Caco-2 (cell line): ENCODE measurements at regions not wholly inside any gene's neighbourhood (a gene's known extent, or its start where the extent isn't known, plus 50 kb on each side); places are given as distances from the start of the nearest gene placed in this dataset.

Source experiments
- BruUV-seq: library from RNA; stranded (reverse); fragments of 400-500 nt; replicated peaks from 2 replicates; lab custom pipeline; 2021; lab: Mats Ljungman, UMichigan
- CTCF ChIA-PET: fragments of 300-600 bp; sonication (Branson Sonifier 250); formaldehyde crosslinking; loops from one replicate; lab custom pipeline; 2022; ENCODE audit warnings: antibody characterized with exemption; lab: Charles Lee
- POLR2A ChIA-PET: fragments of 300-600 bp; sonication (Branson Sonifier 250); formaldehyde crosslinking; loops from one replicate; lab custom pipeline; 2022; ENCODE audit warnings: antibody characterized with exemption; lab: Charles Lee
- DNase-seq, 2 experiments: peaks; one replicate each; pipeline versions ENCODE4 v3.0.0 to v3.0.0-alpha.2; 2020 to 2022
- H3K27me3 ChIP-seq: replicated peaks from 2 replicates; pipeline ENCODE4 v1.6.0; 2011; ENCODE audit warnings: low read length; ENCODE audit not compliant: control insufficient read depth, insufficient read depth
- H3K36me3 ChIP-seq: 2 replicates; pipeline ENCODE4 v1.5.1; 2011; ENCODE audit warnings: low read length; ENCODE audit not compliant: control insufficient read depth, insufficient read depth
- H3K4me1 ChIP-seq: fragments of 250-450 bp; sonication (Bioruptor Pico); 2 replicates; pipeline ENCODE4 v1.5.1; 2020; ENCODE audit warnings: mild to moderate bottlenecking
- H3K4me3 ChIP-seq: 2 replicates; pipeline ENCODE4 v1.5.1; 2011; ENCODE audit warnings: low read depth, mild to moderate bottlenecking, control low read depth, low read length
- H3K9me3 ChIP-seq: fragments of 250-450 bp; sonication (Bioruptor Pico); 2 replicates; pipeline ENCODE4 v1.5.1; 2020; ENCODE audit warnings: mild to moderate bottlenecking, moderate library complexity
- H3K27ac Mint-ChIP-seq: one replicate; pipeline ENCODE4 v1.8.0; 2022; ENCODE audit warnings: mixed read lengths; ENCODE audit not compliant: unreplicated experiment
- H3K27me3 Mint-ChIP-seq: one replicate; pipeline ENCODE4 v1.8.0; 2022; ENCODE audit warnings: mixed read lengths; ENCODE audit not compliant: insufficient read depth, unreplicated experiment
- H3K36me3 Mint-ChIP-seq: one replicate; pipeline ENCODE4 v1.8.0; 2022; ENCODE audit warnings: mild to moderate bottlenecking, mixed read lengths; ENCODE audit not compliant: insufficient read depth, unreplicated experiment
- H3K4me1 Mint-ChIP-seq: one replicate; pipeline ENCODE4 v1.8.0; 2022; ENCODE audit warnings: low read depth, mixed read lengths; ENCODE audit not compliant: unreplicated experiment
- H3K4me3 Mint-ChIP-seq: one replicate; pipeline ENCODE4 v1.8.0; 2022; ENCODE audit warnings: mild to moderate bottlenecking, moderate library complexity, mixed read lengths; ENCODE audit not compliant: unreplicated experiment
- H3K9me3 Mint-ChIP-seq: one replicate; pipeline ENCODE4 v1.8.0; 2022; ENCODE audit warnings: mixed read lengths; ENCODE audit not compliant: unreplicated experiment
- CTCF ChIP-seq, 2 experiments: fragments of 200-600 bp in 1 of 2; IDR thresholded peaks; 1 replicate in 1 of 2; 2 replicates in 1 of 2; pipeline versions ENCODE4 v1.5.1 to v1.8.0; 2011 to 2022; ENCODE audit warnings: antibody characterized with exemption in 1 of 2, control low read depth in 1 of 2, inconsistent platforms in 1 of 2, low read depth in 1 of 2, low read length in 1 of 2, mild to moderate bottlenecking in 1 of 2, moderate library complexity in 1 of 2; ENCODE audit not compliant: insufficient read depth in 1 of 2, severe bottlenecking in 1 of 2, unreplicated experiment in 1 of 2
- intact Hi-C: fragments of 100-400 bp; cut with micrococcal nuclease; formaldehyde crosslinking; loops from one replicate; pipeline ENCODE4 v1.10.0; 2022; ENCODE audit not compliant: unreplicated experiment

- BruUV-seq, result no TSS peak
These were observed 605.1 kb downstream of the PSAT1 start for GRCh38 chr9:78902051-78902450.

GRCh38 chr9:78903581-78903980 lies 606.7 kb downstream of the PSAT1 start:
- no peak for TF ChIP-seq CTCF (IDR thresholded peaks at IDR 0.05; ENCODE audit: insufficient read depth in 1 of 2, low read depth in 1 of 2, low read length in 1 of 2, severe bottlenecking in 1 of 2, unreplicated experiment in 1 of 2)
- H3K27me3 Mint-ChIP-seq, result no peaks in the 10 kb centered on the region
- H3K36me3 Mint-ChIP-seq, result no peaks in the 10 kb centered on the region
- POLR2A ChIA-PET, result no interaction called here
- Histone ChIP-seq H3K9me3 (no peaks in the 10 kb centered on the region), H3K4me3 (no peak overlapping the region), H3K4me1 (no peaks in the 10 kb centered on the region), H3K36me3 (no peaks in the 10 kb centered on the region), H3K27me3 (no peaks in the 10 kb centered on the region)
- H3K4me1 Mint-ChIP-seq, result no peaks in the 10 kb centered on the region
- no peak for DNase-seq
- intact Hi-C loops, result no loop called here
- no TSS peak for BruUV-seq
- no peak overlapping the region for H3K4me3 Mint-ChIP-seq
- no peak overlapping the region for H3K27ac Mint-ChIP-seq
- no peaks in the 10 kb centered on the region for H3K9me3 Mint-ChIP-seq
- CTCF ChIA-PET, result no interaction called here

More at GRCh38 chr9:78902051-78902450, 605.1 kb downstream of the PSAT1 start:
- POLR2A ChIA-PET, result no interaction called here
- TF ChIP-seq CTCF (IDR thresholded peaks at IDR 0.05; ENCODE audit: insufficient read depth in 1 of 2, low read depth in 1 of 2, low read length in 1 of 2, severe bottlenecking in 1 of 2, unreplicated experiment in 1 of 2), result no peak
- Mint-ChIP-seq H3K4me3 (no peak overlapping the region), H3K27ac (no peak overlapping the region), H3K4me1 (no peaks in the 10 kb centered on the region), H3K36me3 (no peaks in the 10 kb centered on the region), H3K9me3 (no peaks in the 10 kb centered on the region), H3K27me3 (no peaks in the 10 kb centered on the region)
- no peaks in the 10 kb centered on the region for H3K36me3 ChIP-seq
- H3K4me3 ChIP-seq, result no peak overlapping the region
- no peaks in the 10 kb centered on the region for H3K27me3 ChIP-seq
- H3K9me3 ChIP-seq, result no peaks in the 10 kb centered on the region
- CTCF ChIA-PET, result no interaction called here
- no peaks in the 10 kb centered on the region for H3K4me1 ChIP-seq
- no peak for DNase-seq
- intact Hi-C loops, result no loop called here

- ChIA-PET CTCF (no interaction called here), POLR2A (no interaction called here)
- no peaks in the 10 kb centered on the region for H3K4me1 Mint-ChIP-seq
- Histone ChIP-seq H3K27me3 (no peaks in the 10 kb centered on the region), H3K4me1 (no peaks in the 10 kb centered on the region), H3K4me3 (no peak overlapping the region), H3K36me3 (no peaks in the 10 kb centered on the region), H3K9me3 (no peaks in the 10 kb centered on the region)
- no peak overlapping the region for H3K4me3 Mint-ChIP-seq
- no TSS peak for BruUV-seq
- intact Hi-C loops, result no loop called here
- no peaks in the 10 kb centered on the region for H3K9me3 Mint-ChIP-seq
- H3K27me3 Mint-ChIP-seq, result no peaks in the 10 kb centered on the region
- no peak overlapping the region for H3K27ac Mint-ChIP-seq
- no peaks in the 10 kb centered on the region for H3K36me3 Mint-ChIP-seq
- DNase-seq, result no peak
- TF ChIP-seq CTCF (IDR thresholded peaks at IDR 0.05; ENCODE audit: insufficient read depth in 1 of 2, low read depth in 1 of 2, low read length in 1 of 2, severe bottlenecking in 1 of 2, unreplicated experiment in 1 of 2), result no peak
These were observed 607.8 kb downstream of the PSAT1 start for GRCh38 chr9:78904686-78905085.
